ENCODE measurements at regions not wholly inside any gene's neighbourhood (a gene's known extent, or its start where the extent isn't known, plus 50 kb on each side); places are given as distances from the start of the nearest gene placed in this dataset.

GRCh38 chr2:144158096-144158495 lies 361.8 kb downstream of the ZEB2 start:
- no peak for TF ChIP-seq CTCF (IDR thresholded peaks at IDR 0.05)
- Mint-ChIP-seq H3K9me3 (ENCODE audit: low read depth) (no peaks in the 10 kb centered on the region), H3K27me3 (ENCODE audit: low read depth) (no peaks in the 10 kb centered on the region), H3K4me1 (ENCODE audit: low read depth) (peaks cover 19% of the 10 kb centered on the region), H3K4me3 (ENCODE audit: unreplicated experiment) (no peak overlapping the region), H3K27ac (ENCODE audit: unreplicated experiment) (no peak overlapping the region), H3K36me3 (ENCODE audit: low read depth) (no peaks in the 10 kb centered on the region)
- no peak for DNase-seq (ENCODE audit: low spot score)

GRCh38 chr2:144156736-144157640 lies 362.9 kb downstream of the ZEB2 start:
- Mint-ChIP-seq H3K27ac (ENCODE audit: unreplicated experiment) (no peak overlapping the region), H3K36me3 (ENCODE audit: low read depth) (no peaks in the 10 kb centered on the region), H3K4me3 (ENCODE audit: unreplicated experiment) (no peak overlapping the region), H3K4me1 (ENCODE audit: low read depth) (peaks cover 22% of the 10 kb centered on the region), H3K27me3 (ENCODE audit: low read depth) (no peaks in the 10 kb centered on the region), H3K9me3 (ENCODE audit: low read depth) (no peaks in the 10 kb centered on the region)
- no peak for TF ChIP-seq CTCF (IDR thresholded peaks at IDR 0.05)
- no peak for DNase-seq (ENCODE audit: low spot score)

- H3K9me3 Mint-ChIP-seq (ENCODE audit: low read depth), result no peaks in the 10 kb centered on the region
- no peak overlapping the region for H3K4me3 Mint-ChIP-seq (ENCODE audit: unreplicated experiment)
- H3K27me3 Mint-ChIP-seq (ENCODE audit: low read depth), result no peaks in the 10 kb centered on the region
- H3K36me3 Mint-ChIP-seq (ENCODE audit: low read depth), result no peaks in the 10 kb centered on the region
- DNase-seq (ENCODE audit: low spot score), result no peak
- H3K4me1 Mint-ChIP-seq (ENCODE audit: low read depth), result peaks cover 22% of the 10 kb centered on the region
- H3K27ac Mint-ChIP-seq (ENCODE audit: unreplicated experiment), result no peak overlapping the region
- no peak for TF ChIP-seq CTCF (IDR thresholded peaks at IDR 0.05)
These were observed 365.7 kb downstream of the ZEB2 start for GRCh38 chr2:144154205-144154604.

GRCh38 chr2:144152817-144153271 lies 367.1 kb downstream of the ZEB2 start:
- DNase-seq (ENCODE audit: low spot score), result no peak
- Mint-ChIP-seq H3K9me3 (ENCODE audit: low read depth) (no peaks in the 10 kb centered on the region), H3K27me3 (ENCODE audit: low read depth) (no peaks in the 10 kb centered on the region), H3K27ac (ENCODE audit: unreplicated experiment) (no peak overlapping the region), H3K36me3 (ENCODE audit: low read depth) (no peaks in the 10 kb centered on the region), H3K4me1 (ENCODE audit: low read depth) (peaks cover 22% of the 10 kb centered on the region), H3K4me3 (ENCODE audit: unreplicated experiment) (no peak overlapping the region)
- peak; percentile 27 for TF ChIP-seq CTCF (IDR thresholded peaks at IDR 0.05)

- no peak for DNase-seq (ENCODE audit: low spot score)
- H3K4me1 Mint-ChIP-seq (ENCODE audit: low read depth), result peaks cover 16% of the 10 kb centered on the region
- H3K27ac Mint-ChIP-seq (ENCODE audit: unreplicated experiment), result no peak overlapping the region
- H3K9me3 Mint-ChIP-seq (ENCODE audit: low read depth), result no peaks in the 10 kb centered on the region
- H3K27me3 Mint-ChIP-seq (ENCODE audit: low read depth), result no peaks in the 10 kb centered on the region
- H3K36me3 Mint-ChIP-seq (ENCODE audit: low read depth), result no peaks in the 10 kb centered on the region
- TF ChIP-seq CTCF (IDR thresholded peaks at IDR 0.05), result no peak
- no peak overlapping the region for H3K4me3 Mint-ChIP-seq (ENCODE audit: unreplicated experiment)
These were observed 368.1 kb downstream of the ZEB2 start for GRCh38 chr2:144151851-144152250.

Measured in chondrocyte (in vitro differentiated cells).